Testis (tissue), 2 donors: ENCODE measurements at regions not wholly inside any gene's neighbourhood (a gene's known extent, or its start where the extent isn't known, plus 50 kb on each side); places are given as distances from the start of the nearest gene placed in this dataset.

Experiments
- DNase-seq: peaks from one replicate; pipeline ENCODE4 v3.0.0-alpha.2; 2019
- H3K27ac ChIP-seq, 2 donors: fragments of 200-600 bp; sonication (generic); one replicate each; pipeline ENCODE4 v1.5.1; 2019
- H3K27me3 ChIP-seq: fragments of 200-600 bp; sonication (generic); one replicate; pipeline ENCODE4 v1.5.1; 2019
- H3K36me3 ChIP-seq: fragments of 200-600 bp; sonication (generic); one replicate; pipeline ENCODE4 v1.5.1; 2017; ENCODE audit warnings: low read depth; ENCODE audit errors: missing control alignments
- H3K4me1 ChIP-seq: fragments of 200-600 bp; sonication (generic); one replicate; pipeline ENCODE4 v1.5.1; 2019
- H3K4me3 ChIP-seq, 2 donors: fragments of 200-600 bp; sonication (generic); one replicate each; pipeline ENCODE4 v1.5.1; 2017 to 2019
- H3K9me3 ChIP-seq: fragments of 200-600 bp; sonication (generic); one replicate; pipeline ENCODE4 v1.5.1; 2017
- POLR2A ChIP-seq: fragments of 450-650 bp; IDR thresholded peaks from one replicate; pipeline ENCODE4 v1.6.1; 2017; ENCODE audit warnings: antibody characterized with exemption, mild to moderate bottlenecking, moderate library complexity
- WGBS, 2 donors: methylation state at CpG; one replicate each; pipeline ENCODE4 v1.1.5; 2018; 5-methylcytosine and 5-hydroxymethylcytosine counted together
- intact Hi-C: fragments of 100-400 bp; cut with DNase I; formaldehyde crosslinking; loops from one replicate; pipeline ENCODE4 v1.15.1; 2023; ENCODE audit warnings: low total_unique reads
- small RNA-seq, 2 donors: library from RNA; depleted of rRNA; stranded (forward); fragments of <200 nt; gene quantifications; one replicate each; pipeline ENCODE3, GENCODE V24; 2016
- TF ChIP-seq, protein P1 (sequence below), 3 experiments: fragments of 450-650 bp in 2 of 3; fragments of 200-600 bp in 1 of 3; sonication (generic) in 1 of 3; IDR thresholded peaks; one replicate each; pipeline ENCODE4 v1.5.1; 2016 to 2019; ENCODE audit warnings: antibody characterized with exemption in 3 of 3, mild to moderate bottlenecking in 2 of 3, moderate library complexity in 1 of 3

DNA sequence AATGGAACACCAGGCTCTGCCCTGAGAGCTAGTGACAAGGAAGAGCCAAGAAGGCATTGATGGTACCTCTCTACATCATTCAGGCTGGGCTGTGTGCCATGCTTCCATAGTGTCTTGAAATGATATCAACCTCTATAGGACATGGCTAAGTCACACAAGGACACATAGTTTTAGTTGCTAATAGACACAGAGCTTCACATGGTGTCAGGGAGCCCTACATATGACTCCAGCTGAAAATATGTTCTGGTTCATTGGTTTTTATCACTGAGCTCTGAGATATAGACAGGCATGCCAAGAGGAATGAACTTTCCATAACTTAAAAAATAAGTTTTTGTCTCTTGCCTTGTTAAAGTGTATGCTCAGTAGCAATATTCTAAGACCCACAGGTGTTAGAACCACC, 72.1 kb upstream of the PRKG2 start:
- Histone ChIP-seq H3K36me3 (no peaks in the 10 kb centered on the region), H3K9me3 (no peaks in the 10 kb centered on the region), H3K4me1 (no peaks in the 10 kb centered on the region), H3K27ac (no peak overlapping the region), H3K27me3 (no peaks in the 10 kb centered on the region), H3K4me3 (no peak overlapping the region)
- TF ChIP-seq, protein P1, sequence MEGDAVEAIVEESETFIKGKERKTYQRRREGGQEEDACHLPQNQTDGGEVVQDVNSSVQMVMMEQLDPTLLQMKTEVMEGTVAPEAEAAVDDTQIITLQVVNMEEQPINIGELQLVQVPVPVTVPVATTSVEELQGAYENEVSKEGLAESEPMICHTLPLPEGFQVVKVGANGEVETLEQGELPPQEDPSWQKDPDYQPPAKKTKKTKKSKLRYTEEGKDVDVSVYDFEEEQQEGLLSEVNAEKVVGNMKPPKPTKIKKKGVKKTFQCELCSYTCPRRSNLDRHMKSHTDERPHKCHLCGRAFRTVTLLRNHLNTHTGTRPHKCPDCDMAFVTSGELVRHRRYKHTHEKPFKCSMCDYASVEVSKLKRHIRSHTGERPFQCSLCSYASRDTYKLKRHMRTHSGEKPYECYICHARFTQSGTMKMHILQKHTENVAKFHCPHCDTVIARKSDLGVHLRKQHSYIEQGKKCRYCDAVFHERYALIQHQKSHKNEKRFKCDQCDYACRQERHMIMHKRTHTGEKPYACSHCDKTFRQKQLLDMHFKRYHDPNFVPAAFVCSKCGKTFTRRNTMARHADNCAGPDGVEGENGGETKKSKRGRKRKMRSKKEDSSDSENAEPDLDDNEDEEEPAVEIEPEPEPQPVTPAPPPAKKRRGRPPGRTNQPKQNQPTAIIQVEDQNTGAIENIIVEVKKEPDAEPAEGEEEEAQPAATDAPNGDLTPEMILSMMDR (IDR thresholded peaks at IDR 0.05): no peak
- no peak for TF ChIP-seq POLR2A
- intact Hi-C loops: no loop called here
- DNase-seq: no peak

DNA sequence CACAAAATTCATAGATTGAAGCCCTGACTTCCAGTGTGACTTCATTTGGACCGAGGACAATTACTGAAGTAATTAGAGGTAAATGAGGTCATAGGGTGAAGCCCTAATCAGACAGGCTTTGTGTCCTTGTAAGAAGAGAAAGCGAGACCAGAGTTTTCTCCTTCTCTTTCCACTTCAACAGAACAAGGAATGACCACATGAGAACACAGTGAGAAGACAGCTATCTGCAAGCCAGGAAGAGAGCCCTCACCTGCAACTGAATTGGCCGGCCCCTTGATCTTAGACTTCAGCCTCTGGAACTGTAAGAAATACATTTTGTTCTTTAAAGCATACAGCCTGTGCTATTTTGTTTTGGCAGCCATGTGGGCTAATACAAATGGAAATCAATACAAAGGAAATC, 67.1 kb upstream of the PRKG2 start:
- intact Hi-C loops: no loop called here
- Histone ChIP-seq H3K4me1 (no peaks in the 10 kb centered on the region), H3K9me3 (no peaks in the 10 kb centered on the region), H3K36me3 (no peaks in the 10 kb centered on the region), H3K4me3 (no peak overlapping the region), H3K27ac (no peak overlapping the region), H3K27me3 (no peaks in the 10 kb centered on the region)
- 61 to 65% methylated on average over 3 of the region's 3 CpGs for WGBS, 2 donors
- no peak for DNase-seq
- TF ChIP-seq POLR2A: no peak
- TF ChIP-seq, protein P1 (IDR thresholded peaks at IDR 0.05): no peak

DNA sequence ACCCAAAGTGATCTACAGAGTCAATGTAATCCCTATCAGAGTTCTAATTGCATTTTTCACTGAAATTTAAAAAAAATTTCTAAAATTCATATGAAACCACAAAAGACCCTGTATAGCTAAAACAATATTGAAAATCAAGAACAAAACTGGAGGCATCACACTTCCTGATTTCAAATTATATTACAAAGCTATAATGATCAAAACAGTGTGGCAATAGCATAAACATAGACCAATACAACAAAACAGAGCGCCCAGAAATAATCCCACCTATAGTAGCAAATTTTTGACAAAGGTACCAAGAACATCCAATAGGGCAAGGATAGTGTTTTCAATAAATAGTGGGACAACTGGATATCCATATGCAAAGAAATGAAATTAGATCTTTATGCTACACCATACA, 59.4 kb upstream of the PRKG2 start:
- WGBS, 2 donors: 100% methylated on average over 1 of the region's 1 CpG
- Histone ChIP-seq H3K27me3 (no peaks in the 10 kb centered on the region), H3K9me3 (no peaks in the 10 kb centered on the region), H3K36me3 (no peaks in the 10 kb centered on the region), H3K4me1 (no peaks in the 10 kb centered on the region), H3K4me3 (no peak overlapping the region), H3K27ac (no peak overlapping the region)
- no peak for TF ChIP-seq POLR2A
- TF ChIP-seq, protein P1 (IDR thresholded peaks at IDR 0.05): no peak
- intact Hi-C loops: no loop called here
- DNase-seq: no peak

- TF ChIP-seq, protein P1 (IDR thresholded peaks at IDR 0.05): no peak
- no peak for TF ChIP-seq POLR2A
Measured at GRCh38 chr4:81272671-81273070, 57.6 kb upstream of the PRKG2 start.

More at GRCh38 chr4:81272671-81273070, 57.6 kb upstream of the PRKG2 start:
- intact Hi-C loops: no loop called here
- Histone ChIP-seq H3K4me3 (no peak overlapping the region), H3K27ac (no peak overlapping the region), H3K27me3 (no peaks in the 10 kb centered on the region), H3K4me1 (no peaks in the 10 kb centered on the region), H3K36me3 (no peaks in the 10 kb centered on the region), H3K9me3 (no peaks in the 10 kb centered on the region)
- WGBS, 2 donors: 89 to 96% methylated on average over 1 of the region's 1 CpG
- DNase-seq: no peak

Small RNA genes in the stretch of these regions (small RNA-seq; reads per million reads assigned to genes)
- 0 to 0.09 reads per million in 2 donors for gene RNU5A-2P
